Smooth muscle cell (in vitro differentiated cells): ENCODE measurements at regions not wholly inside any gene's neighbourhood (a gene's known extent, or its start where the extent isn't known, plus 50 kb on each side); places are given as distances from the start of the nearest gene placed in this dataset.
"Not testable (repeated sequence)": the region's sequence is repeated elsewhere in the genome, so short reads cannot be mapped to it uniquely, and the experiment has no call there.

Experiments used
- DNase-seq: peaks from one replicate; lab custom pipeline; 2025; ENCODE audit not compliant: unreplicated experiment; lab: John Stamatoyannopoulos, UW
- H2AFZ ChIP-seq: fragments of 200-600 bp; sonication (generic); 2 replicates; pipeline ENCODE4 v1.6.0; 2016; ENCODE audit warnings: antibody characterized with exemption, low read depth, mild to moderate bottlenecking
- H3F3A ChIP-seq: fragments of 200-600 bp; sonication (generic); 2 replicates; pipeline ENCODE4 v1.6.0; 2017; ENCODE audit warnings: antibody characterized with exemption, low read depth
- H3K27ac ChIP-seq: fragments of 200-600 bp; sonication (generic); 2 replicates; pipeline ENCODE4 v1.5.1; 2016; ENCODE audit warnings: low read depth, mild to moderate bottlenecking
- H3K27me3 ChIP-seq: fragments of 200-600 bp; sonication (generic); 2 replicates; pipeline ENCODE4 v1.6.1; 2016; ENCODE audit warnings: low read depth, mild to moderate bottlenecking
- H3K36me3 ChIP-seq: fragments of 200-600 bp; sonication (generic); 2 replicates; pipeline ENCODE4 v1.5.1; 2016; ENCODE audit warnings: low read depth
- H3K4me1 ChIP-seq: fragments of 200-600 bp; sonication (generic); 2 replicates; pipeline ENCODE4 v1.5.1; 2016; ENCODE audit warnings: low read depth
- H3K4me2 ChIP-seq: fragments of 200-600 bp; sonication (generic); 2 replicates; pipeline ENCODE4 v1.6.0; 2016; ENCODE audit warnings: mild to moderate bottlenecking
- H3K4me3 ChIP-seq: fragments of 200-600 bp; sonication (generic); 2 replicates; pipeline ENCODE4 v1.5.1; 2016; ENCODE audit warnings: mild to moderate bottlenecking
- H3K79me2 ChIP-seq: fragments of 200-600 bp; sonication (generic); 2 replicates; pipeline ENCODE4 v1.6.0; 2016; ENCODE audit warnings: low read depth, mild to moderate bottlenecking
- H3K9ac ChIP-seq: fragments of 200-600 bp; sonication (generic); 2 replicates; pipeline ENCODE4 v1.6.0; 2016; ENCODE audit warnings: low read depth
- H3K9me3 ChIP-seq: fragments of 200-600 bp; sonication (generic); replicated peaks from 2 replicates; pipeline ENCODE4 v1.5.1; 2016; ENCODE audit warnings: low read depth
- H4K20me1 ChIP-seq: fragments of 200-600 bp; sonication (generic); 2 replicates; pipeline ENCODE4 v1.6.0; 2016; ENCODE audit warnings: low read depth
- CTCF ChIP-seq: fragments of 200-600 bp; sonication (generic); IDR thresholded peaks from 2 replicates; pipeline ENCODE4 v1.5.1; 2017; ENCODE audit warnings: borderline replicate concordance, mild to moderate bottlenecking, antibody characterized with exemption; ENCODE audit not compliant: insufficient read depth, poor library complexity, severe bottlenecking
- WGBS: methylation state at CpG from one replicate; pipeline ENCODE4 v1.1.7; 2016; ENCODE audit warnings: low lambda C conversion rate; 5-methylcytosine and 5-hydroxymethylcytosine counted together

GRCh38 chr3:22378869-22379268 is 627.9 kb upstream of the ZNF385D start:
- no peak for DNase-seq
- H3K4me1 ChIP-seq = no peaks in the 10 kb centered on the region
- H3K9ac ChIP-seq = no peak overlapping the region
- H4K20me1 ChIP-seq = no peaks in the 10 kb centered on the region
- no peak overlapping the region for H2AFZ ChIP-seq
- peaks cover 22% of the 10 kb centered on the region for H3K27me3 ChIP-seq
- no peaks in the 10 kb centered on the region for H3K79me2 ChIP-seq
- H3F3A ChIP-seq = no peaks in the 10 kb centered on the region
- H3K4me2 ChIP-seq = no peak overlapping the region
- H3K9me3 ChIP-seq = no peaks in the 10 kb centered on the region
- H3K4me3 ChIP-seq = no peak overlapping the region
- TF ChIP-seq CTCF = no peak
- H3K27ac ChIP-seq = no peak overlapping the region
- H3K36me3 ChIP-seq = no peaks in the 10 kb centered on the region

GRCh38 chr3:22380253-22380652 is 629.2 kb upstream of the ZNF385D start:
- Histone ChIP-seq H3K4me1 (no peaks in the 10 kb centered on the region), H3K27ac (no peak overlapping the region), H3K9me3 (no peaks in the 10 kb centered on the region), H3K4me3 (no peak overlapping the region), H3K27me3 (peaks cover 12% of the 10 kb centered on the region), H3K4me2 (no peak overlapping the region), H3K36me3 (no peaks in the 10 kb centered on the region), H3F3A (no peaks in the 10 kb centered on the region), H4K20me1 (no peaks in the 10 kb centered on the region), H3K79me2 (no peaks in the 10 kb centered on the region), H3K9ac (no peak overlapping the region), H2AFZ (no peak overlapping the region)
- WGBS = 56% methylated on average over 4 of the region's 4 CpGs
- TF ChIP-seq CTCF = no peak
- no peak for DNase-seq

GRCh38 chr3:22381564-22381963 is 630.6 kb upstream of the ZNF385D start:
- not testable (repeated sequence) for H3K4me3 ChIP-seq, DNase-seq, H3K36me3 ChIP-seq, H3K9ac ChIP-seq, H3F3A ChIP-seq, H3K79me2 ChIP-seq, H2AFZ ChIP-seq, H3K4me1 ChIP-seq, H3K4me2 ChIP-seq, H4K20me1 ChIP-seq, H3K27ac ChIP-seq, H3K9me3 ChIP-seq
- peaks cover 12% of the 10 kb centered on the region for H3K27me3 ChIP-seq
- 73% methylated on average over 10 of the region's 10 CpGs for WGBS

- Histone ChIP-seq H3K9ac (no peak overlapping the region), H3K4me1 (no peaks in the 10 kb centered on the region), H3K36me3 (no peaks in the 10 kb centered on the region), H3K4me2 (no peak overlapping the region), H4K20me1 (no peaks in the 10 kb centered on the region), H3K27ac (no peak overlapping the region), H3F3A (no peaks in the 10 kb centered on the region), H3K27me3 (peaks cover 12% of the 10 kb centered on the region), H3K9me3 (no peaks in the 10 kb centered on the region), H3K4me3 (no peak overlapping the region), H2AFZ (no peak overlapping the region), H3K79me2 (no peaks in the 10 kb centered on the region)
- no peak for TF ChIP-seq CTCF
- no peak for DNase-seq
Observed at GRCh38 chr3:22383285-22383684, 632.3 kb upstream of the ZNF385D start.
